Stomach (tissue), 8 donors: ENCODE measurements at regions not wholly inside any gene's neighbourhood (a gene's known extent, or its start where the extent isn't known, plus 50 kb on each side); places are given as distances from the start of the nearest gene placed in this dataset.

Experiments used
- DNase-seq, 2 donors: peaks; one replicate each; pipeline versions ENCODE4 v3.0.0 to v3.0.0-alpha.2; 2013 to 2019
- H3K27ac ChIP-seq, 5 donors: fragments of 200-600 bp in 4 of 5; sonication (generic) in 4 of 5; one replicate each; pipeline ENCODE4 v1.5.1; 2013 to 2019; ENCODE audit warnings: mild to moderate bottlenecking in 1 of 5, moderate library complexity in 1 of 5
- H3K27me3 ChIP-seq, 3 donors: fragments of 200-600 bp; sonication (generic); one replicate each; pipeline ENCODE4 v1.5.1; 2017 to 2019; ENCODE audit warnings: mixed run types in 1 of 3
- H3K36me3 ChIP-seq, 4 donors: fragments of 200-600 bp; sonication (generic); 1 replicate in 3 of 4; 2 replicates in 1 of 4; pipeline ENCODE4 v1.5.1; 2016 to 2019
- H3K4me1 ChIP-seq, 4 donors: fragments of 200-600 bp; sonication (generic); one replicate each; pipeline ENCODE4 v1.5.1; 2016 to 2019
- H3K4me3 ChIP-seq, 4 donors: fragments of 200-600 bp; sonication (generic) in 3 of 4; one replicate each; pipeline ENCODE4 v1.5.1; 2016 to 2019; ENCODE audit warnings: mild to moderate bottlenecking in 1 of 4
- H3K9me3 ChIP-seq, 4 donors: fragments of 200-600 bp; sonication (generic); one replicate each; pipeline ENCODE4 v1.5.1; 2016 to 2019
- EP300 ChIP-seq: sonication (generic); formaldehyde crosslinking; IDR thresholded peaks from one replicate; pipeline ENCODE4 v1.6.1; 2017; ENCODE audit warnings: antibody characterized with exemption
- POLR2A ChIP-seq, 4 donors: fragments of 450-650 bp; IDR thresholded peaks; one replicate each; pipeline ENCODE4 v1.6.1; 2016; ENCODE audit warnings: antibody characterized with exemption in 4 of 4, control low read depth in 2 of 4, mild to moderate bottlenecking in 1 of 4, moderate library complexity in 1 of 4
- POLR2AphosphoS5 ChIP-seq, 3 donors: sonication (generic); formaldehyde crosslinking; IDR thresholded peaks; one replicate each; pipeline ENCODE4 v1.6.1; 2016; ENCODE audit warnings: antibody characterized with exemption in 3 of 3
- WGBS, 5 donors: extraction: QIAGEN DNeasy Blood & Tissue Kit in 3 of 5; methylation state at CpG; one replicate each; pipeline versions ENCODE4 v1.1.5 to v1.1.7; 2013 to 2018; 5-methylcytosine and 5-hydroxymethylcytosine counted together
- intact Hi-C: fragments of 100-400 bp; cut with DNase I; formaldehyde crosslinking; loops from one replicate; pipeline ENCODE4 v1.15.1; 2023; ENCODE audit warnings: low total_unique reads
- TF ChIP-seq, protein P1 (sequence below), 7 experiments: fragments of 450-650 bp in 4 of 7; fragments of 200-600 bp in 3 of 7; sonication (generic) in 3 of 7; IDR thresholded peaks; one replicate each; pipeline ENCODE4 v1.5.1; 2016 to 2019; ENCODE audit warnings: antibody characterized with exemption in 7 of 7, control low read depth in 2 of 7, mild to moderate bottlenecking in 1 of 7
- donor health status: healthy with polysubstance abuse.
- donor health status: Bipolar disorder and iron deficiency.
- donor health status: healthy.

DNA sequence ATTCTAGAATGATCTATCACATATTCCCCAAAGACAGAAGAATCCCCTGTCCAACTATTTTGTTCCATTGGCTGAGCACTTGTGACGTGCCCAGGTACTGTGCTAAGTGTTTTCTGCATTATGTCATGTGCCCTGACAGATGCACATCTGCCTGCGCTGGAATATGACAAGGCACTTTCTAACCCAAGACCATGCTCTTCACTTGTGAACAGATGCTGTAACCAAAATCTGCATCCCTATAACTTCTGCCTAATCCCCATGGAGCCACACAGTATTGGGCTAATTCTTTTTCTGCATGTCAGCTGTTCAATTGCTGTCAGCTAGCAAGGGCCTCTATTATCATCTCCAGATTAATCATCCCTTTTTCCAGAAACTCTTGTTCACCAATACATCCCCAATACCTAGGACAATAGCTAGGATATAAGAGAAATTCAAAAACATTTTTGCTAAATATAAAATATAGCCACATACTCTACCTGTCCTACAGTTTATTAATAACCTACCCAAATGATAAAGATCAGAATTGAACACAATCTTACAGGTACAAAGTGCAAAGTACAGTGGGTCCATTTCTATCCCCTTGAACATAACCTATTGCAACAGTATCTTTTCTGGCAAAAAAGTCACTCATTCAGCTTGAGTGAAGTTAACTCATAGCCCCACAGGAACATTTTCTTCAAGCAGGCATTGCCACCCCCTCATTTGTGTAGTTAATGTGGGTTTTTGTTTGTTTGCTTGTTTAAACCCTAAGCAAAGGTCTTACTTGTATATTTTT, 109.4 kb upstream of the LRRN1 start:
- intact Hi-C loops: no loop called here
- H3K9me3 ChIP-seq: no peaks in the 10 kb centered on the region
- H3K4me1 ChIP-seq: no peaks in the 10 kb centered on the region
- no peaks in the 10 kb centered on the region for H3K36me3 ChIP-seq
- H3K27me3 ChIP-seq: no peaks in the 10 kb centered on the region
- TF ChIP-seq, protein P1, sequence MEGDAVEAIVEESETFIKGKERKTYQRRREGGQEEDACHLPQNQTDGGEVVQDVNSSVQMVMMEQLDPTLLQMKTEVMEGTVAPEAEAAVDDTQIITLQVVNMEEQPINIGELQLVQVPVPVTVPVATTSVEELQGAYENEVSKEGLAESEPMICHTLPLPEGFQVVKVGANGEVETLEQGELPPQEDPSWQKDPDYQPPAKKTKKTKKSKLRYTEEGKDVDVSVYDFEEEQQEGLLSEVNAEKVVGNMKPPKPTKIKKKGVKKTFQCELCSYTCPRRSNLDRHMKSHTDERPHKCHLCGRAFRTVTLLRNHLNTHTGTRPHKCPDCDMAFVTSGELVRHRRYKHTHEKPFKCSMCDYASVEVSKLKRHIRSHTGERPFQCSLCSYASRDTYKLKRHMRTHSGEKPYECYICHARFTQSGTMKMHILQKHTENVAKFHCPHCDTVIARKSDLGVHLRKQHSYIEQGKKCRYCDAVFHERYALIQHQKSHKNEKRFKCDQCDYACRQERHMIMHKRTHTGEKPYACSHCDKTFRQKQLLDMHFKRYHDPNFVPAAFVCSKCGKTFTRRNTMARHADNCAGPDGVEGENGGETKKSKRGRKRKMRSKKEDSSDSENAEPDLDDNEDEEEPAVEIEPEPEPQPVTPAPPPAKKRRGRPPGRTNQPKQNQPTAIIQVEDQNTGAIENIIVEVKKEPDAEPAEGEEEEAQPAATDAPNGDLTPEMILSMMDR (IDR thresholded peaks at IDR 0.05): no peak
- TF ChIP-seq EP300: no peak
- no peak overlapping the region for H3K27ac ChIP-seq
- 71 to 96% (median 86%) methylated on average over 2 of the region's 2 CpGs for WGBS, 5 donors
- no peak for DNase-seq
- no peak overlapping the region for H3K4me3 ChIP-seq

DNA sequence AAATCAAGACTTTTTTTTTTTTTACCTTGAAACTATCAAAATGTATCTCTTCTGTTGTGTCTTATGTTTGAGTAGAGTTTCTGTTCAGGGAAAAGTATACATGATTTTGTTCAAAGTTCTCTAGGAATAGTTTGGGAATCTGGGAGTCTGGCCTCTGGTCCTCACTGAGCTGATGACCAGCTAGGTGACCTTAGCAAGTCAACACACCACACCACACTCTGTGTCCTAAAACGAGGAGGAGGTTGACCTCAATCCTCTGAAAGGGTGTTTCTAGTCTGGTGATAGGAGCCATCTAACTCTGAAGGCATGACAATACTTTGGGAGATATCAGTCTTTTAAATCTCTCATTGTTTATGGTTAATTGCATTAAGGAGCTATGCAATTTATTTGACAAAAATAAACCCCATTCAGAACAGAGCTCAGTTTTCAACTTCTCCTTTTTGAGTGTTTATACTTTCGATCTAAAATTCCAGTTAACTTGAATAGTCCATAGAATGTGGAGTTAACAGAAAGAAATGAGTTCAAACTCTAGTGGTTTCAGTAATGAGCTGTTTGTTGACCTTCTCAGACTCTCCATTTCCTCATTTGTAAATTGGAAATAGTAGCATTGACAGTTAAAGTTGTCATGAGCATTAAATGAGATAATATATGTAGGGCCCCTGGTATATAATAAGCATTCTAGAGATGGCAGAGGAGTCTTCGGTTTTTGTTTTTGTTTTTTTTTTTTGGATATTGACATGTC, 112.2 kb upstream of the LRRN1 start:
- intact Hi-C loops: no loop called here
- no peaks in the 10 kb centered on the region for H3K9me3 ChIP-seq
- WGBS, 5 donors: 54 to 60% (median 56%) methylated on average over 3 of the region's 3 CpGs

DNA sequence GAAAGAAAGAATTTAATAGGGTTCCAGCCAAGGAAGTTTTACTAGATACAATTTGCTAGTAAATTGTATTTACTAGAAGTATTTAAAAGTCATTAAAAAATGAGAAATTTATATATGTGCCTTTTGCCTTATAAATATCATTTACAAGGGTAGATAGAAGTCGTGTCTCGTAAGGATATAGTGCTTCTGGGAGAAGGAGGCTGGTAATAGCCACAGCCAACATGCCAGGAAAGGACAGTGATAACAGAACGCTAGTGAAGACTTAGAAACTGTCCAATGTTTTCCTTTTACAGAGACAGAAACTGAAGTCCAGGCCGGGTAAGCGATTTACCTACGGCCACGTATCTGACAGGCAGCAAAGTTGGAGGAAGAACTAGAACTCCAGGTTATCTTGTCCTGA, 113.5 kb upstream of the LRRN1 start:
- DNase-seq: no peak
- H3K4me1 ChIP-seq: no peaks in the 10 kb centered on the region
- intact Hi-C loops: no loop called here
- no peaks in the 10 kb centered on the region for H3K27me3 ChIP-seq
- TF ChIP-seq, protein P1 (IDR thresholded peaks at IDR 0.05): no peak
- no peak for TF ChIP-seq POLR2AphosphoS5 (IDR thresholded peaks at IDR 0.05)
- no peak for TF ChIP-seq EP300
- TF ChIP-seq POLR2A (IDR thresholded peaks at IDR 0.05): no peak
- WGBS, 5 donors: 71 to 84% (median 77%) methylated on average over 7 of the region's 7 CpGs
- H3K4me3 ChIP-seq: no peak overlapping the region
- no peaks in the 10 kb centered on the region for H3K9me3 ChIP-seq
- no peaks in the 10 kb centered on the region for H3K36me3 ChIP-seq
- H3K27ac ChIP-seq: no peak overlapping the region

More for the DNA sequence above, 112.2 kb upstream of the LRRN1 start:
- H3K4me3 ChIP-seq: no peak overlapping the region
- no peak overlapping the region for H3K27ac ChIP-seq
- no peaks in the 10 kb centered on the region for H3K36me3 ChIP-seq
- DNase-seq: no peak
- TF ChIP-seq POLR2AphosphoS5 (IDR thresholded peaks at IDR 0.05) (no peak), POLR2A (IDR thresholded peaks at IDR 0.05) (no peak), EP300 (no peak)
- TF ChIP-seq, protein P1 (IDR thresholded peaks at IDR 0.05): no peak
- no peaks in the 10 kb centered on the region for H3K27me3 ChIP-seq
- no peaks in the 10 kb centered on the region for H3K4me1 ChIP-seq

DNA sequence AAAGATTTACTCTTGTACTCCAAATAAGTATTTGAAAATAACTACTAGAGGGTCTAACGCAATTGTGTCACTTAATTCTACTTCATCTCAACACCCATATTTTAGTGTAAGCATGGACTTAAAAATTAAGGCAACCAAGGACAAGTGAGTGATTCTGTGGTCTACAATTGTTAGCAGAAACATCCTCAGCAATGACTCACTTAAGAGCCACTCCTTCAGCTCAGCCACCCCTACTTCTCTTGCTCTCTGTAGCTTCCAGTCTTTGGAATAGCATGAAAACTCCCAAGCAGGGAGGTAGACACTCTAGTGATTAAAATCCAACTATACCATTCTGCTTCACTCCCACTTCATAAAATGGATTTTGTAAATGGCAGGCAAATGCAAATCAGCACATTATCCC, 116.0 kb upstream of the LRRN1 start:
- no peak for DNase-seq
- Histone ChIP-seq H3K9me3 (no peaks in the 10 kb centered on the region), H3K27me3 (no peaks in the 10 kb centered on the region), H3K27ac (no peak overlapping the region), H3K4me3 (no peak overlapping the region), H3K4me1 (no peaks in the 10 kb centered on the region), H3K36me3 (no peaks in the 10 kb centered on the region)
- intact Hi-C loops: no loop called here
- TF ChIP-seq, protein P1 (IDR thresholded peaks at IDR 0.05): no peak
- TF ChIP-seq EP300 (no peak), POLR2A (IDR thresholded peaks at IDR 0.05) (no peak), POLR2AphosphoS5 (IDR thresholded peaks at IDR 0.05) (no peak)
- WGBS, 5 donors: 72 to 90% (median 84%) methylated on average over 1 of the region's 1 CpG
